NAMALWA (cell line): ENCODE measurements at regions not wholly inside any gene's neighbourhood (a gene's known extent, or its start where the extent isn't known, plus 50 kb on each side); places are given as distances from the start of the nearest gene placed in this dataset.

Experiments
- DNase-seq: peaks from one replicate; pipeline ENCODE4 v3.0.0-alpha.2; 2015; ENCODE audit warnings: low spot score

- no peak for DNase-seq
These were observed 1680.8 kb downstream of the EFNB2 start for GRCh38 chr13:104854698-104855097.

- no peak for DNase-seq
These were observed 1681.5 kb downstream of the EFNB2 start for GRCh38 chr13:104854007-104854406.

DNA sequence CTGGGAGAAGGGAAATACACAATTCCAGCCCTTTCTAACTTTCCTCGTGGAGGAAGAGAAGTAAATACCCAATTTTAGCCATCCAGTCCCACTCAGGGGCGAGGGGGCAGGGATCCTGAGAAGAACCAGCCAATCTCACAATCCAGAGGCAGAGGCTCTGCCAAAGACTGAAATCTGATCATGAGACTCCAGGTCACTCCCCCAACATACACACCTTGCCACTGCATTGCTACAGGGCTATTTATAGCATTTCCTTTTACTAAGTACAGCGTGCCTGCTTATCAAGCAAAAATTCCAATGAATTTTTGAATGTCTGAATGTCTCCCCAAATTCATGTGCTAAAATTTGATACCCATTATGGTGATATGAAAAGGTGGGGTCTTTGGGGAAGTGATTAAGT lies 1687.5 kb downstream of the EFNB2 start:
- no peak for DNase-seq

- no peak for DNase-seq
These were observed 1692.1 kb downstream of the EFNB2 start for GRCh38 chr13:104843401-104843800.

- DNase-seq: no peak
These were observed 1694.4 kb downstream of the EFNB2 start for GRCh38 chr13:104841110-104841509.

DNA sequence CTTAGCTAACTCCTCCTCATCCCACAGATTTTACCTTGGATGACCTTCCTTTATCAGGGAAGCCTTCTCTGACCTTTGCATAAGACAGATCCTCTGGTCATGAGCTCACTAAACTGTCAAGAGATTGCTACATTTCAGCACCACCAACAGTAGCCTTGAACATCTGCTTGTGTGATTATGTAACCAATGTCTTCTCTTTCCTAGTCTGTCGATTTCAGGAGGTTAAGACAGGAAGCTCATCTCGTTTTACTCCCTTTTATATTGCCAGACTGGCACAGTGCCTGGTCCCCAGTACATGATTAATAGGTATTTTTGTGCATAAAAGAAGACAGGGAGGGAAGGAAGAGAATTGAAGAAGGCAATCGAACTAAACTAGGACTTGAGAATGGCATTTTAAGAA lies 1697.7 kb downstream of the EFNB2 start:
- peak; percentile 5 for DNase-seq

DNA sequence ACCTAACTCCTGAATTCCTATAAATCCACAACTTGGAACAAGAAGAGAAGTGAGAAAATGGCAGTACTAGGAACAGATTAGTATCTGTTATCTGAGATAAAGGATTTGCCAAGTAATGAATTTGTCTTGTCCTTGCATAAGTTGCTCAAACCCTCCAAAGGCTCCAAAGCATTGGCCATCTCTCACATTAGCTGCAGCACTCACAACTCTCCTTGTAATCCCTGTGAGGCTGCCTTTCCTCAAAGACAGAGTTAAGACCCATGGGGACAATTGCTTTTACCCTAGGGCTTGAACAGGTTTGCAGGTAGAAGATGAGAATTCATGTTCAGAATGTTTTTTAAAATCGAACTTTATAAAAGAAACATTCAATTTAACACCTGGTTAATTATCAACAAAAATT lies 1702.2 kb downstream of the EFNB2 start:
- no peak for DNase-seq

- no peak for DNase-seq
These were observed 1703.2 kb downstream of the EFNB2 start for GRCh38 chr13:104832231-104832630.

- DNase-seq: no peak
These were observed 1703.6 kb downstream of the EFNB2 start for GRCh38 chr13:104831831-104832230.

DNA sequence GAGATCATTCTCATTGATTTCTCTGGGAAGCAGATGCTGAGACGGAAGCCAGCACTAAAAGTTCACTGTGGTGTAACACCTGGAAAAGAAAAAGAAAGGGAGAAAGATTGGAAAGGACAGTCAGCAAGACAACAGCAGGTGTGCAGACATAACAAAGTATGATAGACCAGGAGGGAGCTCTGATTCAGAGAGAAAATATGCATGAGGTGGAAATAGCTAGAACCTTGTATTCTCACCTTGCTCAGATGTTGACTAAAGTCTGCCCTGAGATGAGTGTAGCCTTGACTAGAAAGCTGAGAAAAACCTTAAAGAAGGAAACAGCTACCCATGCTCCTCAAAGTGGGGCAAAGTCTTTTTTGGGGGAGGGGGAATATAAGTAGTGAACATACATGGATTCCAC lies 1711.8 kb downstream of the EFNB2 start:
- DNase-seq: no peak

DNA sequence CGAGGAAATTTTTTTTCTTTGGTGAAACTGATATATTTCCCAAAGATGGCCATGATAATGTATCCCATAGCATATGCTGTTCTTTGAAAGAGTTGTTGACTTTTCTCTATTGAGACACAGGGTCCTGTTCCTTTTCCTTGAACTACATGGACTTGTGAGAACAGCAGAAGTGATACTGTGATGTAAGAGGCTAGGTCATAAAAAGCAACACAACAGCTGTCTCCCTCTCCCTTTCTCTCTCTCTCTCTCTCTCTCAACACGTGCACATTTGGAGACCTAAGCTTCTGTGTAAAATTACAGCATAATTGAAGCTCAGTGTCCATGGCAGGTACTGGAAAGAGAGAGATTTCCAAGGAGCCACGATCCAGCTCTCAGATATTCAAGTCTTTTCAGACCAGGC lies 1712.4 kb downstream of the EFNB2 start:
- DNase-seq: peak; percentile 32

DNA sequence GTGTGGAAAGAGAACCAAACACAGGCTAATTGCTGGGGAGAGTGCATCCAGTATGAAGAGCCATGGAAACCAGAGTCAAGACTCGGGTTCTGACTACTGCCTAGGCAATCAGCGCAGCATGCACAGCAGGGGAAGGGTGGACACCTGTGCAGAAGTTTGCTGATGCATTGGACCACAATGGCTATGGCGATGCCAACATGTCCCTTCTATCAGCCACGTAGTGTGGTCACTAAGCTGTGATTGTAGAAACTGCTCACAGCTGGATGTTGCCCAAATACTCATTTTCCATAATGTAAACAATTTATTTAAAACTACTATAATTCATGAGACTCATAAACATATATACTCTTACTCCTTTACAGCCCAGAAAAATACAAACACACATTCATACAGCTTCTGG lies 1718.2 kb downstream of the EFNB2 start:
- no peak for DNase-seq

DNA sequence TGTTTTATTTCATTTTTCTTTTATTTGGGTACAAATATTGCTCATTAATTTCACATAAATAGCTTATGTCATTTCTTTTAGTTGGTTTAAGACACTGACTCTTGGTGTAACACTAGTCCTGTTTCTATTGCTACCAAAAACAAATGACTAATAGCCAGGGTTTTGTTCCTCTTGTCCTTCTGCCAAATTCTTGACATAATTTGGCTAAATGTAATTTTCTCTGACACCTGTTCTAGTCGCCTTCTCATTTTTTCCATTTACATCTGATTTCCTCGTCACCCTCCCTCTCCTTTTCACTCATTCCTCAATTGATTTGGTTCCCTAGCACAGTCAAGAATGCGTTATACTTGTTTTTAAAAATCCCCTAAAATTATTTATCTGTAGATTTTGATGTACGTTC lies 1718.7 kb downstream of the EFNB2 start:
- no peak for DNase-seq

DNA sequence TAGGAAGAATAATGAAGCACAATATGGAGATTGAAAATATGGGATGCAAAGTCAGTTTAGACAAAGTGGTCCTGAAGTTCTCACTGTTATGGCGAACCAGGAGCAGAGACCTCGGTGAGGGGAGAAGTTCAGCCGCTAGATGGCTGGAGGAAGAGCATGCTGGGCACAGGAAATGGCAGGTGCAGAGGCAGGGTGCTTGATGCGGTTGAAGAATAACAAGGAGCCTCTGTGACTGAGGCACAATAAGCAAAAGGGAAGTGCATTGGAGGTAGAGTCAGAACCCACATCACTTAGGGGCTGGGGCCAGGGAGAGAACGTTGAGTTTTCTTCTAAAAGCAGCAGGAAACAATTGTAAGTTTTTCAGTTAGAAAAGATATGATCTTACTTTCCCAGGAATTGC lies 1725.2 kb downstream of the EFNB2 start:
- peak; percentile 64 for DNase-seq

DNA sequence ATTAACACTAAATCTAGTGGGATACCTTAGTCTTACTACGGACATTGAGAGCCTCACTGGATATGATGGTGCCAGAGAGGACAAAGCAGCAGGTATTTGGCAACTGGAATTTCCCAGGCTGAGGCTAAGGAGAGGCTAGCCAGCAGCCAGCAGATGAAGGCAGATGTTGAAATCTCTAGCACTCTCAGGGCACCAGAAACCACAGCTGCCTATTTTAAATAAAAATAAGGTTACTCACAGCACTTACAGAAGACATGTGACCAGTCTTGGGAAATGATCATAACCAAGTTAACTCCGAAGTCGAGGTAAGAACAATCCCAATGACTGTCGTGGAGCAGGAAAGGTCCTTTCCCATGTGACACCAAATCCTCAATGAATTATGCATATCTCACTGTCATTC lies 1726.0 kb downstream of the EFNB2 start:
- no peak for DNase-seq

DNA sequence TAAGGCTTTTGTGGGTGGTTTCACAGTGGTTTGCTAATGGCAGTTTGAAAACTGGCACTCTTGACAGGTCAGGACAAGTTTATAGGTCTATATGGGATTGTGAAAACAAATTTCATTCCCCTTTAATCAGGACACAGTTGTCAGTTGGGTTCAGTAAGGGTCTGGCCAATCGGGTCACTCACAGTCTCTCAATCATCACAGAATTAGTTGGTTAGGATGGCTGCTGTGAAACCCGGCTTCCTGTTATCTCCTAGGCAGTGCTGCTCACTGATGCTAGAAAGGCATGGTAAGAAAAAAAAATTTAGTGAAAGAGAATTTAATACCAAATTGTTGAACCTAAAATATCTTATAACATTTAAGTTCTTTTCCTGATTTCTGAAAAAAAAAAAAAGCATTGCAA lies 1730.1 kb downstream of the EFNB2 start:
- DNase-seq: no peak

GRCh38 chr13:104799152-104799551 lies 1732.9 kb upstream of the SLC10A2 start:
- no peak for DNase-seq

DNA sequence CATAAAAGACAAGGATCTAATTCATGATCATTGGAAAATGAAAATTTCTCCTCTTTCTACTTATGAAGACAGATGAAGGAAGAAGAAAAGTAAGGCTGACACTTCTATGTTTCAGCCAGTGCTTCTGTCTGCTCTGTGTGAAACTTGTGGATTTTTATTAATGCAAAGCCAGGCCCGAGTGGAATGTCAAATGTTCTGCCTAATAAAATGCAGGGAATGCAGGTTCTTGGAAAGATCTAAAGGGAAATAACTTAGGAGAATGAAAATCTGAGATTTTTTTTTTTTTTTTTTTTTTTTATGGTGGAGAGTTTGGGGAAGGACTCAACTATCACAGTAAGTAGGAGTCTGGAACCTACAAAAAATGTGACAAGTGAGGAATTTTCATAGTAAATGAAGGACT lies 1732.3 kb upstream of the SLC10A2 start:
- no peak for DNase-seq

DNA sequence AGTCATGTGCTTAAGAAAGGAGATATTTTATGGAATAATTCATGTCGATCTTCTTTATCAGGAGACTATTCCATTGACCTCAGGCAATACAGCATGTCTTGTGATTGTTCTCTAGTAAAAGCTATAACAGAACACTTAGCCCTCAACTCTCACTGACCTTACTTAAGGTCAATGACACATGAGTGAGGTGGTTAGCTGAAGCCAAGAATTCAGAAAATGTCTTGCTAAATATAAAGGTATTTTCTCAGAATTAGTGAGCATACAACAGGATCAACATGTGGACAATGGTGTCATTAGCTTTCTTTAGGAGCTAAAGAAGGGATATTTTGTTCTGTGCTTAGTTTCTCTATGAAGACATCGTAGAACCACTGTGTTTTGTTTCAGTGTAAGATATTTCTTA lies 1730.4 kb upstream of the SLC10A2 start:
- DNase-seq: no peak

DNA sequence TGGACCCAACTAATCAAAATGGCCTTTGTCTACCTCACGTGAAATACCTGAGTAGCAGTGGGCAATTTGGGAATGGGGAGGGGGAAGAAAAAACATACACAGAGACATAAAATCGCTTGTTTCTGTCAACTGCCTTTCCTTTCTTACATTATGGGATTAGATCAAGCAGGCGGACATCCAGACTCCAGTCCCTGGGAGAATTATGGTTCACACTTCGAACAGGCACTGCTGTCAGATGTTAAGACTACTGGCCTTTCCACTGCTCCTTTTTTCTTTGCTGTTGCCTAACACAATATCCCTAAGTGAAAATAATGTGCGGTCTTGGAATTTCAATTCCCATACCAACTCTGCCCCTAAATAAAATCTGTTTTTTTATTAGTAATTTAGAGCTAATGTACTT lies 1719.7 kb upstream of the SLC10A2 start:
- no peak for DNase-seq

- DNase-seq: no peak
These were observed 1718.7 kb upstream of the SLC10A2 start for GRCh38 chr13:104784891-104785290.

DNA sequence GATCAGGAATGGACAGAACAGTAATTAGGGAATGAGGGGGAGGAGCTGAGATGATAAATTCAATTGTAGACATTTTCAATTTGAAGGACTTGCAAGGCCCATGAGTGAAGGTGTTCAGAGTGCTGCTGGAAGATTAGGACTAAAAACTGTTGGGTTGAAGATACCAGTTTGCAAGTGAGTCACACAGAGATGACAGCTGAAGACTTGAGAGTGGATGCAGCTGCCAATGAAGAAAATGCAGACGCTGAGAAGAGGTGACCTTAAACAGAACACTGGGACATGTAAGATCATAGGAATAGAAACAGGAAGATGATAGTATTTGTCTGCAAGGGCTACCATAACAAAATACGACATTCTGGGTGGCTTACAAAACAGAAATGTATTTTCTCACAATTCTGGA lies 1716.5 kb upstream of the SLC10A2 start:
- DNase-seq: no peak

DNA sequence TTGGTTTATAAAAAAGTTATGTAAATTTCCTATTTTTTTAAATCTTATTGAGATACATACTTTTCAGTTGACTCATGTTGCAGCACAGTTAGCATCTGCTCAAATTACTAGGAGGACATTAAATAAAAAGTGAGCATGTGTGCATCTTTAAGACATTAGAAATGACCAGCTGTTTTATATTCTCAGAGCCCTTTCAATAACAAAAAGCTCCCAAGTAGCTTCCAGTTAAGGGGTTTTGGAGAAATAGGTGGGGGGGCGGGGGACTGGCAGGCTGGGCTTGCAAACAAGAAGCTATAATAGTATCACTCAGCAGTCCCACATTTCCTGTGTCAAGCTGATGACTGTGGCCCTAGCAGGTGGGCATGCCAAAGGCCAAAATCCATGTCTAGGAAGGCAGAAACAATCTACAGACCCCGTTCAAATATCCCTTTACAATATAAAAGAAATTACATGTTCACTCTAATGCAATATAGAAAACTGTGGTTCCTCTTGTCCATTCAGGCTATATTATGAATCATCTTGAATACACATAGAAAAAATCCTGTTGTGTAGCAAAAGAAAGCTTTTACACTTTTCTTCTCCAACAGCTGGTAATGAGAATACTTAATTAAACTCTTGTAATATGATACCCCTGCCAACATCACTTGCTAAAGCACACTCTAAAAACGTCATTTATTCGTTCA lies 1713.2 kb upstream of the SLC10A2 start:
- DNase-seq: no peak

DNA sequence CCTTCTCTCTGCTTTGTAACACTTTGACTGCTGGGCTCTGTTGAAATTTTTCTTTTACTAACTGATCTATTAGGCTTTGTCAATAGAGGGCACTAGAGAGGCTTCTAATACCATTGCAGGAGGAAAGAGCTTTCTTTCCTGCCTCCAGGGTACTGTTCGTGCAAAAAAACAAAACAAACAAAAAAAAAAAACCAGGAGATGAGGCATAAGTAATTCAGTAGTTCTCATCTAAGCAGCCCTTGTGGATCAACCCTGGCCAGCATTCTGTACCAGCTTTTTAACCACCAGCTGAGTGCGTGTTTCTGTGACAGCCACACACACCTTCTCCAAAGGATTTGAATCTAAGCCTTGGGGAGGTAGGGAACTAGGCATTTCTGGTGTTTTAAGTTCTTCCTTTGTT lies 1707.6 kb upstream of the SLC10A2 start:
- peak; percentile 69 for DNase-seq

DNA sequence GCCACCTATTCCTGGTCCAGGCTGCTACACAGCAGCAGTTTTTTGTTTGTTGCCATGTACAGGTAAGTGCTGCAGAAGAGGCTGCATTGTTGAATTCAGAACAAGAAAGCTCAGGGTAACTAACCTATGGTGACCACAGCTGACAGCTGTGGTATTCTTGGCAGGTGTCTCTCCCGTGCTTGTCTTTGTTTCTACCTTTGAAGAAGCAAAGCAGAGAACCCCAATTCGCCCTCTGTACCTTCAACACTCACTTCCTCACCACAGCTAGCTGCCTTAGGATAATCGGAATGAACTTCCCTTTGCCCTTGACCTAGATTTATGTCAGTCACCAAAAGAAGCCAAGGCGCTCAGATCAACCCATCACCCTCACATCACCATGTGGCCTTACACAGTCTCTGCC lies 1703.3 kb upstream of the SLC10A2 start:
- no peak for DNase-seq
